GM23338 (cell line): ENCODE measurements at regions not wholly inside any gene's neighbourhood (a gene's known extent, or its start where the extent isn't known, plus 50 kb on each side); places are given as distances from the start of the nearest gene placed in this dataset.

Source experiments
- CREB1 ChIP-seq: fragments of 250-450 bp; sonication (Bioruptor Pico); IDR thresholded peaks from 2 replicates; pipeline ENCODE4 v1.5.0; 2020; ENCODE audit warnings: low read depth, mild to moderate bottlenecking, moderate library complexity
- CTCF ChIP-seq, 2 experiments: fragments of 200-600 bp in 1 of 2; sonication (generic) in 1 of 2; conservative IDR thresholded peaks; 2 replicates each; pipeline versions ENCODE4 v1.5.1 to v1.6.1; 2016 to 2017; ENCODE audit warnings: antibody characterized with exemption in 2 of 2, low read depth in 2 of 2, mild to moderate bottlenecking in 2 of 2, moderate library complexity in 1 of 2
- EZH2 ChIP-seq: fragments of 200-600 bp; sonication (generic); IDR thresholded peaks from one replicate; pipeline ENCODE4 v1.8.0; 2017; ENCODE audit warnings: antibody characterized with exemption, mild to moderate bottlenecking, low read depth; ENCODE audit not compliant: unreplicated experiment
- EZH2phosphoT487 ChIP-seq: fragments of 200-600 bp; sonication (generic); IDR thresholded peaks from one replicate; pipeline ENCODE4 v1.8.1; 2018; ENCODE audit warnings: antibody characterized with exemption; ENCODE audit not compliant: unreplicated experiment
- JUNB ChIP-seq: IDR thresholded peaks from one replicate; pipeline ENCODE4 v1.6.1; 2016; ENCODE audit warnings: antibody characterized with exemption; ENCODE audit not compliant: unreplicated experiment
- NANOG ChIP-seq: IDR thresholded peaks from 2 replicates; pipeline ENCODE4 v1.6.1; 2016; ENCODE audit warnings: antibody characterized with exemption, borderline replicate concordance
- POLR2AphosphoS5 ChIP-seq: IDR thresholded peaks from 2 replicates; pipeline ENCODE4 v1.6.1; 2016; ENCODE audit warnings: antibody characterized with exemption, low read depth
- STAT1 ChIP-seq: IDR thresholded peaks from one replicate; pipeline ENCODE4 v1.6.1; 2016; ENCODE audit warnings: antibody characterized with exemption; ENCODE audit not compliant: unreplicated experiment
- ZNF114 ChIP-seq: fragments of 250-450 bp; sonication (Bioruptor Pico); IDR thresholded peaks from 2 replicates; pipeline ENCODE4 v1.5.0; 2020; ENCODE audit warnings: mild to moderate bottlenecking, moderate library complexity
- ZNF331 ChIP-seq: fragments of 250-450 bp; sonication (Bioruptor Pico); IDR thresholded peaks from 2 replicates; pipeline ENCODE4 v1.5.0; 2020; ENCODE audit warnings: low read depth, mild to moderate bottlenecking, moderate library complexity
- ZNF462 ChIP-seq: fragments of 250-450 bp; sonication (Bioruptor Pico); IDR thresholded peaks from 2 replicates; pipeline ENCODE4 v1.5.0; 2020; ENCODE audit warnings: mild to moderate bottlenecking, moderate library complexity
- TF ChIP-seq, protein P1 (sequence below): IDR thresholded peaks from one replicate; pipeline ENCODE4 v1.6.1; 2018; ENCODE audit warnings: antibody characterized with exemption; ENCODE audit not compliant: unreplicated experiment
- TF ChIP-seq, protein P2 (sequence below): IDR thresholded peaks from 2 replicates; pipeline ENCODE4 v1.6.1; 2016; ENCODE audit warnings: antibody characterized with exemption

GRCh38 chr18:1891641-1892040, 679.7 kb downstream of the METTL4 start:
- no peak for TF ChIP-seq EZH2phosphoT487
- TF ChIP-seq CTCF (conservative IDR thresholded peaks at IDR 0.05; ENCODE audit: low read depth in 2 of 2), result no peak
- no peak for TF ChIP-seq EZH2
- TF ChIP-seq POLR2AphosphoS5, result no peak
- TF ChIP-seq JUNB, result no peak
- TF ChIP-seq, protein P1, sequence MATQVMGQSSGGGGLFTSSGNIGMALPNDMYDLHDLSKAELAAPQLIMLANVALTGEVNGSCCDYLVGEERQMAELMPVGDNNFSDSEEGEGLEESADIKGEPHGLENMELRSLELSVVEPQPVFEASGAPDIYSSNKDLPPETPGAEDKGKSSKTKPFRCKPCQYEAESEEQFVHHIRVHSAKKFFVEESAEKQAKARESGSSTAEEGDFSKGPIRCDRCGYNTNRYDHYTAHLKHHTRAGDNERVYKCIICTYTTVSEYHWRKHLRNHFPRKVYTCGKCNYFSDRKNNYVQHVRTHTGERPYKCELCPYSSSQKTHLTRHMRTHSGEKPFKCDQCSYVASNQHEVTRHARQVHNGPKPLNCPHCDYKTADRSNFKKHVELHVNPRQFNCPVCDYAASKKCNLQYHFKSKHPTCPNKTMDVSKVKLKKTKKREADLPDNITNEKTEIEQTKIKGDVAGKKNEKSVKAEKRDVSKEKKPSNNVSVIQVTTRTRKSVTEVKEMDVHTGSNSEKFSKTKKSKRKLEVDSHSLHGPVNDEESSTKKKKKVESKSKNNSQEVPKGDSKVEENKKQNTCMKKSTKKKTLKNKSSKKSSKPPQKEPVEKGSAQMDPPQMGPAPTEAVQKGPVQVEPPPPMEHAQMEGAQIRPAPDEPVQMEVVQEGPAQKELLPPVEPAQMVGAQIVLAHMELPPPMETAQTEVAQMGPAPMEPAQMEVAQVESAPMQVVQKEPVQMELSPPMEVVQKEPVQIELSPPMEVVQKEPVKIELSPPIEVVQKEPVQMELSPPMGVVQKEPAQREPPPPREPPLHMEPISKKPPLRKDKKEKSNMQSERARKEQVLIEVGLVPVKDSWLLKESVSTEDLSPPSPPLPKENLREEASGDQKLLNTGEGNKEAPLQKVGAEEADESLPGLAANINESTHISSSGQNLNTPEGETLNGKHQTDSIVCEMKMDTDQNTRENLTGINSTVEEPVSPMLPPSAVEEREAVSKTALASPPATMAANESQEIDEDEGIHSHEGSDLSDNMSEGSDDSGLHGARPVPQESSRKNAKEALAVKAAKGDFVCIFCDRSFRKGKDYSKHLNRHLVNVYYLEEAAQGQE, result no peak
- TF ChIP-seq ZNF331 (CRISPR knock-in tag), result no peak
- TF ChIP-seq, protein P2, sequence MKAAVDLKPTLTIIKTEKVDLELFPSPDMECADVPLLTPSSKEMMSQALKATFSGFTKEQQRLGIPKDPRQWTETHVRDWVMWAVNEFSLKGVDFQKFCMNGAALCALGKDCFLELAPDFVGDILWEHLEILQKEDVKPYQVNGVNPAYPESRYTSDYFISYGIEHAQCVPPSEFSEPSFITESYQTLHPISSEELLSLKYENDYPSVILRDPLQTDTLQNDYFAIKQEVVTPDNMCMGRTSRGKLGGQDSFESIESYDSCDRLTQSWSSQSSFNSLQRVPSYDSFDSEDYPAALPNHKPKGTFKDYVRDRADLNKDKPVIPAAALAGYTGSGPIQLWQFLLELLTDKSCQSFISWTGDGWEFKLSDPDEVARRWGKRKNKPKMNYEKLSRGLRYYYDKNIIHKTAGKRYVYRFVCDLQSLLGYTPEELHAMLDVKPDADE, result no peak
- no peak for TF ChIP-seq ZNF462 (CRISPR knock-in tag)
- TF ChIP-seq CREB1 (CRISPR knock-in tag), result no peak
- TF ChIP-seq NANOG, result no peak
- no peak for TF ChIP-seq ZNF114 (CRISPR knock-in tag)
- no peak for TF ChIP-seq STAT1
